MM.1S (cell line): ENCODE measurements at regions not wholly inside any gene's neighbourhood (a gene's known extent, or its start where the extent isn't known, plus 50 kb on each side); places are given as distances from the start of the nearest gene placed in this dataset.

Experiments
- DNase-seq: peaks from one replicate; pipeline ENCODE4 v3.0.0-alpha.2; 2015
- H2AFZ ChIP-seq: fragments of 300-600 bp; sonication (generic); 2 replicates; pipeline ENCODE4 v1.6.0; 2016; ENCODE audit warnings: antibody characterized with exemption, low read length
- H3F3A ChIP-seq: fragments of 300-600 bp; sonication (generic); 2 replicates; pipeline ENCODE4 v1.6.1; 2016; ENCODE audit warnings: mild to moderate bottlenecking, antibody characterized with exemption, low read length, moderate library complexity, mixed read lengths; ENCODE audit not compliant: insufficient read depth
- H3K27ac ChIP-seq: fragments of 300-600 bp; sonication (generic); 2 replicates; pipeline ENCODE4 v1.5.1; 2016; ENCODE audit warnings: mild to moderate bottlenecking, low read length
- H3K27me3 ChIP-seq: fragments of 300-600 bp; sonication (generic); replicated peaks from 2 replicates; pipeline ENCODE4 v1.6.0; 2016; ENCODE audit warnings: low read length; ENCODE audit not compliant: insufficient read depth
- H3K36me3 ChIP-seq: fragments of 300-600 bp; sonication (generic); replicated peaks from 2 replicates; pipeline ENCODE4 v1.6.1; 2016; ENCODE audit warnings: mild to moderate bottlenecking, low read length, mixed read lengths; ENCODE audit not compliant: insufficient read depth
- H3K4me1 ChIP-seq: fragments of 300-600 bp; sonication (generic); 2 replicates; pipeline ENCODE4 v1.6.1; 2016; ENCODE audit warnings: low read length, mixed read lengths
- H3K4me2 ChIP-seq: fragments of 300-600 bp; sonication (generic); 2 replicates; pipeline ENCODE4 v1.6.0; 2016; ENCODE audit warnings: low read depth, low read length
- H3K4me3 ChIP-seq: fragments of 300-600 bp; sonication (generic); 2 replicates; pipeline ENCODE4 v1.5.1; 2016; ENCODE audit warnings: low read length, mixed read lengths
- H3K79me2 ChIP-seq: fragments of 300-600 bp; sonication (generic); 2 replicates; pipeline ENCODE4 v1.6.1; 2016; ENCODE audit warnings: mixed run types, low read length, mixed read lengths
- H3K9ac ChIP-seq: fragments of 300-600 bp; sonication (generic); 2 replicates; pipeline ENCODE4 v1.6.1; 2016; ENCODE audit warnings: low read length, mixed read lengths
- H3K9me2 ChIP-seq: fragments of 300-600 bp; sonication (generic); replicated peaks from 2 replicates; pipeline ENCODE4 v1.6.1; 2016; ENCODE audit warnings: mild to moderate bottlenecking, low read length, mixed read lengths; ENCODE audit not compliant: insufficient read depth
- H3K9me3 ChIP-seq: fragments of 300-600 bp; sonication (generic); replicated peaks from 2 replicates; pipeline ENCODE4 v1.6.1; 2016; ENCODE audit warnings: mild to moderate bottlenecking, low read length, mixed read lengths; ENCODE audit not compliant: insufficient read depth
- H4K20me1 ChIP-seq: fragments of 300-600 bp; sonication (generic); 2 replicates; pipeline ENCODE4 v1.6.1; 2016; ENCODE audit warnings: mild to moderate bottlenecking, low read length, moderate library complexity, mixed read lengths; ENCODE audit not compliant: insufficient read depth
- CTCF ChIP-seq: fragments of 300-600 bp; sonication (generic); IDR thresholded peaks from 2 replicates; pipeline ENCODE4 v1.5.1; 2016; ENCODE audit warnings: antibody characterized with exemption, low read length, mixed read lengths
- EZH2 ChIP-seq: fragments of 300-600 bp; sonication (generic); optimal IDR thresholded peaks from 2 replicates; pipeline ENCODE3; 2017; ENCODE audit warnings: low read depth, mild to moderate bottlenecking, antibody characterized with exemption, low read length, mixed read lengths
- EZH2phosphoT487 ChIP-seq: fragments of 300-600 bp; sonication (generic); IDR thresholded peaks from 2 replicates; pipeline ENCODE4 v1.6.1; 2018; ENCODE audit warnings: antibody characterized with exemption, low read length

GRCh38 chr13:73215823-73216222 is 157.0 kb downstream of the KLF5 start:
- Histone ChIP-seq H2AFZ (no peak overlapping the region), H3K27me3 (no peaks in the 10 kb centered on the region), H3K79me2 (no peaks in the 10 kb centered on the region), H4K20me1 (no peaks in the 10 kb centered on the region), H3K9ac (no peak overlapping the region), H3K9me3 (no peaks in the 10 kb centered on the region), H3K4me2 (no peak overlapping the region), H3K27ac (no peak overlapping the region), H3K9me2 (no peaks in the 10 kb centered on the region), H3K36me3 (no peaks in the 10 kb centered on the region), H3F3A (no peaks in the 10 kb centered on the region), H3K4me3 (no peak overlapping the region), H3K4me1 (no peaks in the 10 kb centered on the region)
- no peak for DNase-seq
- TF ChIP-seq CTCF, result no peak
- no peak for TF ChIP-seq EZH2phosphoT487
- no peak for TF ChIP-seq EZH2

- H3K27me3 ChIP-seq, result no peaks in the 10 kb centered on the region
- no peaks in the 10 kb centered on the region for H3K79me2 ChIP-seq
- H3K27ac ChIP-seq, result no peak overlapping the region
- H4K20me1 ChIP-seq, result no peaks in the 10 kb centered on the region
- H3K9ac ChIP-seq, result no peak overlapping the region
- H3K4me2 ChIP-seq, result no peak overlapping the region
- H3K4me1 ChIP-seq, result no peaks in the 10 kb centered on the region
- TF ChIP-seq EZH2phosphoT487, result no peak
- no peak for TF ChIP-seq CTCF
- TF ChIP-seq EZH2, result no peak
- no peaks in the 10 kb centered on the region for H3K9me3 ChIP-seq
- no peaks in the 10 kb centered on the region for H3K36me3 ChIP-seq
- H3K9me2 ChIP-seq, result no peaks in the 10 kb centered on the region
- H3F3A ChIP-seq, result no peaks in the 10 kb centered on the region
- DNase-seq, result no peak
- H3K4me3 ChIP-seq, result no peak overlapping the region
- no peak overlapping the region for H2AFZ ChIP-seq
Measured at GRCh38 chr13:73212482-73212881, 153.7 kb downstream of the KLF5 start.

GRCh38 chr13:73210218-73210883 is 151.5 kb downstream of the KLF5 start:
- no peaks in the 10 kb centered on the region for H3K9me3 ChIP-seq
- no peak overlapping the region for H3K9ac ChIP-seq
- H3F3A ChIP-seq, result no peaks in the 10 kb centered on the region
- no peak for DNase-seq
- no peaks in the 10 kb centered on the region for H4K20me1 ChIP-seq
- no peak overlapping the region for H3K4me3 ChIP-seq
- no peaks in the 10 kb centered on the region for H3K36me3 ChIP-seq
- H3K4me1 ChIP-seq, result no peaks in the 10 kb centered on the region
- no peaks in the 10 kb centered on the region for H3K79me2 ChIP-seq
- no peak overlapping the region for H3K27ac ChIP-seq
- H2AFZ ChIP-seq, result no peak overlapping the region
- TF ChIP-seq EZH2phosphoT487 (no peak), EZH2 (no peak), CTCF (no peak)
- H3K9me2 ChIP-seq, result no peaks in the 10 kb centered on the region
- no peak overlapping the region for H3K4me2 ChIP-seq
- H3K27me3 ChIP-seq, result no peaks in the 10 kb centered on the region
